ENCODE measurements at regions not wholly inside any gene's neighbourhood (a gene's known extent, or its start where the extent isn't known, plus 50 kb on each side); places are given as distances from the start of the nearest gene placed in this dataset.

DNA sequence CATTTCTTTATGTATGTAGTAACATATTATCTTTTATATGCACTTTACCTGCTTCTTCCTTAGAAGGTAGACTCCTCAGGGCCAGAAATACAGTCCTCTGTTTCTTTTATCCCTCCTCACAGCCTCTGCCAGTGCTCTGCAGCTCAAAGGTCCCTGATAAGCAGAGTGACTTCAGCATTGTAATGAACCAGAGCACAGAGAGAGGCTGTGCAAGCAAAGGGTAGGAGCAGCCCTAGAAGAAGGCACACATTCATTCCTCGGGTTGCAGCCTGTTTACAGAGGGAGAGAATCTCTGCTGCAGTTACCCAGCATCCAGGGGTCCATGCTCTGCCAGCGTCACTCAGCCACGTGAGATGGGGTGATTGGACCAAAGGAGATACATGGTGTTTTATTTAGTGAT lies 101.1 kb downstream of the RHOU start:
- WGBS (ENCODE audit: insufficient coverage) = 97% methylated on average over 3 of the region's 3 CpGs
- intact Hi-C loops (cut with micrococcal nuclease) = no loop called here
- no peaks in the 10 kb centered on the region for H3K9me3 ChIP-seq (replicated peaks in 1 of 2; ENCODE audit: control insufficient read depth in 1 of 2, insufficient read depth in 1 of 2, low read length in 2 of 2)

DNA sequence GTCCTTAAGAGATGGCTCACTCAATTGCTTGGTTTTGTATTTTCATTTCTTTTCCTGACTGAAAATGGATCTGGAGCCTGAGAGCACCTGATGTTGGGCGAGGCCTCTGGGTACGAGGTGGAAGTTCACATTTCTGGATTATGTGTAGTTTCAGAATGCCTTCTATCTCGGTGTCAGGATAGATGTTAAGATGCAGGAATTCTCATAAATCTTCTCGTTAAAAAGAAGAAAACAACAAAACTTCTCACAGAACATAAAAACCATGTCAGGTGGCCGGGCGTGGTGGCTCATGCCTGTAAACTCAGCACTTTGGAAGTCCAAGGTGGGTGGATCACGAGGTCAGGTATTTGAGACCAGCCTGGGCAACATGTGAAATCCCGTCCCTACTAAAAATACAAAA lies 101.8 kb downstream of the RHOU start:
- 92% methylated on average over 6 of the region's 8 CpGs for WGBS (ENCODE audit: insufficient coverage)
- no peaks in the 10 kb centered on the region for H3K79me2 ChIP-seq (ENCODE audit: insufficient read depth, low read length)

More for the DNA sequence above, 101.1 kb downstream of the RHOU start:
- Histone ChIP-seq H3K4me3 (replicated peaks in 1 of 3; ENCODE audit: low read depth in 2 of 3, low read length in 3 of 3) (no peak overlapping the region), H3K27ac (ENCODE audit: low read depth in 1 of 2, low read length in 2 of 2) (no peak overlapping the region), H3K79me2 (ENCODE audit: insufficient read depth, low read length) (no peaks in the 10 kb centered on the region), H3K4me2 (replicated peaks; ENCODE audit: extremely low read depth, low read length, poor library complexity, severe bottlenecking) (no peak overlapping the region), H3K36me3 (replicated peaks in 1 of 2; ENCODE audit: control insufficient read depth in 1 of 2, insufficient read depth in 2 of 2, low read length in 2 of 2) (no peaks in the 10 kb centered on the region), H3K9ac (ENCODE audit: insufficient read depth, low read length, poor library complexity, severe bottlenecking) (no peak overlapping the region), H3K4me1 (ENCODE audit: control insufficient read depth in 1 of 2, insufficient read depth in 2 of 2, low read length in 2 of 2) (peaks cover 28 to 36% of the 10 kb centered on the region in 2 donors), H2AFZ (ENCODE audit: insufficient read depth, low read depth, low read length, poor library complexity, severe bottlenecking) (no peak overlapping the region), H3K27me3 (ENCODE audit: control insufficient read depth in 2 of 2, insufficient read depth in 2 of 2, low read length in 2 of 2) (no peaks in the 10 kb centered on the region), H4K20me1 (ENCODE audit: insufficient read depth, low read length) (no peaks in the 10 kb centered on the region)
- H3K4me1 Mint-ChIP-seq = peaks cover 33% of the 10 kb centered on the region
- H3K27me3 Mint-ChIP-seq (ENCODE audit: low read depth in 3 of 3) = peaks cover 0 to 3% (median 1%) of the 10 kb centered on the region in 3 donors
- H3K27ac Mint-ChIP-seq = peak overlapping the region in 3 of 7 donors; percentile 10 to 97 (median 68)
- DNase-seq = no peak
- TF ChIP-seq, protein P1, sequence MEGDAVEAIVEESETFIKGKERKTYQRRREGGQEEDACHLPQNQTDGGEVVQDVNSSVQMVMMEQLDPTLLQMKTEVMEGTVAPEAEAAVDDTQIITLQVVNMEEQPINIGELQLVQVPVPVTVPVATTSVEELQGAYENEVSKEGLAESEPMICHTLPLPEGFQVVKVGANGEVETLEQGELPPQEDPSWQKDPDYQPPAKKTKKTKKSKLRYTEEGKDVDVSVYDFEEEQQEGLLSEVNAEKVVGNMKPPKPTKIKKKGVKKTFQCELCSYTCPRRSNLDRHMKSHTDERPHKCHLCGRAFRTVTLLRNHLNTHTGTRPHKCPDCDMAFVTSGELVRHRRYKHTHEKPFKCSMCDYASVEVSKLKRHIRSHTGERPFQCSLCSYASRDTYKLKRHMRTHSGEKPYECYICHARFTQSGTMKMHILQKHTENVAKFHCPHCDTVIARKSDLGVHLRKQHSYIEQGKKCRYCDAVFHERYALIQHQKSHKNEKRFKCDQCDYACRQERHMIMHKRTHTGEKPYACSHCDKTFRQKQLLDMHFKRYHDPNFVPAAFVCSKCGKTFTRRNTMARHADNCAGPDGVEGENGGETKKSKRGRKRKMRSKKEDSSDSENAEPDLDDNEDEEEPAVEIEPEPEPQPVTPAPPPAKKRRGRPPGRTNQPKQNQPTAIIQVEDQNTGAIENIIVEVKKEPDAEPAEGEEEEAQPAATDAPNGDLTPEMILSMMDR (IDR thresholded peaks at IDR 0.05) = no peak
- H3K36me3 Mint-ChIP-seq = no peaks in the 10 kb centered on the region
- H3K9me3 Mint-ChIP-seq = no peaks in the 10 kb centered on the region
- no peak overlapping the region for H3K4me3 Mint-ChIP-seq

More for the DNA sequence above, 101.8 kb downstream of the RHOU start:
- DNase-seq = no peak
- peaks cover 0 to under 1% (median 0%) of the 10 kb centered on the region in 7 donors for H3K9me3 Mint-ChIP-seq
- peak overlapping the region; percentile 10 to 97 (median 94) for H3K27ac Mint-ChIP-seq
- TF ChIP-seq, protein P1 (IDR thresholded peaks at IDR 0.05) = no peak
- Histone ChIP-seq H3K9ac (ENCODE audit: insufficient read depth, low read length, poor library complexity, severe bottlenecking) (no peak overlapping the region), H4K20me1 (ENCODE audit: insufficient read depth, low read length) (no peaks in the 10 kb centered on the region), H3K27ac (ENCODE audit: low read depth in 1 of 2, low read length in 2 of 2) (peak overlapping the region; percentile 79 to 81), H3K4me3 (replicated peaks in 1 of 3; ENCODE audit: low read depth in 2 of 3, low read length in 3 of 3) (no peak overlapping the region), H2AFZ (ENCODE audit: insufficient read depth, low read depth, low read length, poor library complexity, severe bottlenecking) (peak overlapping the region; percentile 64), H3K4me2 (replicated peaks; ENCODE audit: extremely low read depth, low read length, poor library complexity, severe bottlenecking) (no peak overlapping the region), H3K27me3 (ENCODE audit: control insufficient read depth in 2 of 2, insufficient read depth in 2 of 2, low read length in 2 of 2) (no peaks in the 10 kb centered on the region), H3K9me3 (replicated peaks in 1 of 2; ENCODE audit: control insufficient read depth in 1 of 2, insufficient read depth in 1 of 2, low read length in 2 of 2) (no peaks in the 10 kb centered on the region), H3K4me1 (ENCODE audit: control insufficient read depth in 1 of 2, insufficient read depth in 2 of 2, low read length in 2 of 2) (peaks cover 28 to 36% of the 10 kb centered on the region in 2 donors), H3K36me3 (replicated peaks in 1 of 2; ENCODE audit: control insufficient read depth in 1 of 2, insufficient read depth in 2 of 2, low read length in 2 of 2) (no peaks in the 10 kb centered on the region)
- no peak overlapping the region for H3K4me3 Mint-ChIP-seq
- intact Hi-C loops (cut with micrococcal nuclease) = no loop called here
- H3K4me1 Mint-ChIP-seq = peaks cover 35% of the 10 kb centered on the region
- H3K36me3 Mint-ChIP-seq = no peaks in the 10 kb centered on the region
- peaks cover 0 to 3% (median 1%) of the 10 kb centered on the region in 3 donors for H3K27me3 Mint-ChIP-seq (ENCODE audit: low read depth in 3 of 3)

All from CD14-positive monocyte (primary cell).